Peyer's patch (tissue), 4 donors: ENCODE measurements at regions not wholly inside any gene's neighbourhood (a gene's known extent, or its start where the extent isn't known, plus 50 kb on each side); places are given as distances from the start of the nearest gene placed in this dataset.
A peak's percentile ranks its signal among the peaks of the same experiment; 100 is the strongest.

Experiments used
- DNase-seq, 3 donors: peaks; one replicate each; pipeline ENCODE4 v3.0.0-alpha.2; 2017 to 2019
- H3K27ac ChIP-seq, 4 donors: fragments of 200-600 bp; sonication (generic); one replicate each; pipeline ENCODE4 v1.5.1; 2016 to 2019
- H3K27me3 ChIP-seq, 2 donors: fragments of 200-600 bp; sonication (generic); one replicate each; pipeline ENCODE4 v1.5.1; 2019
- H3K36me3 ChIP-seq, 3 donors: fragments of 200-600 bp; sonication (generic); one replicate each; pipeline ENCODE4 v1.5.1; 2016 to 2019
- H3K4me1 ChIP-seq, 4 donors: fragments of 200-600 bp; sonication (generic); one replicate each; pipeline ENCODE4 v1.5.1; 2016 to 2019
- H3K4me3 ChIP-seq, 4 donors: fragments of 200-600 bp; sonication (generic); 1 replicate in 3 of 4; 2 replicates in 1 of 4; pipeline ENCODE4 v1.5.1; 2016 to 2019; ENCODE audit warnings: mild to moderate bottlenecking in 1 of 4
- H3K9me3 ChIP-seq, 4 donors: fragments of 200-600 bp; sonication (generic); one replicate each; pipeline ENCODE4 v1.5.1; 2016 to 2019; ENCODE audit warnings: mild to moderate bottlenecking in 1 of 4
- CTCF ChIP-seq, 6 experiments: fragments of 450-650 bp in 4 of 6; fragments of 200-600 bp in 2 of 6; sonication (generic) in 1 of 6; IDR thresholded peaks; one replicate each; pipeline ENCODE4 v1.5.1; 2017 to 2019; ENCODE audit warnings: antibody characterized with exemption in 6 of 6, mild to moderate bottlenecking in 3 of 6, moderate library complexity in 1 of 6
- POLR2A ChIP-seq, 2 donors: fragments of 450-650 bp; IDR thresholded peaks; one replicate each; pipeline ENCODE4 v1.5.1; 2017; ENCODE audit warnings: antibody characterized with exemption in 2 of 2, mild to moderate bottlenecking in 2 of 2, moderate library complexity in 2 of 2

GRCh38 chr13:99053636-99054233, 75.9 kb upstream of the DOCK9 start:
- no peak for DNase-seq
- no peaks in the 10 kb centered on the region for H3K36me3 ChIP-seq
- H3K4me3 ChIP-seq: no peak overlapping the region
- peaks cover 0 to 43% (median 2%) of the 10 kb centered on the region in 4 donors for H3K4me1 ChIP-seq
- no peaks in the 10 kb centered on the region for H3K9me3 ChIP-seq
- TF ChIP-seq POLR2A (IDR thresholded peaks at IDR 0.05): no peak
- TF ChIP-seq CTCF (IDR thresholded peaks at IDR 0.05): no peak
- no peaks in the 10 kb centered on the region for H3K27me3 ChIP-seq
- H3K27ac ChIP-seq: no peak overlapping the region

- H3K4me3 ChIP-seq: no peak overlapping the region
- H3K9me3 ChIP-seq: no peaks in the 10 kb centered on the region
- TF ChIP-seq CTCF (IDR thresholded peaks at IDR 0.05) (no peak), POLR2A (IDR thresholded peaks at IDR 0.05) (no peak)
- DNase-seq: no peak
- H3K27ac ChIP-seq: peak overlapping the region in 1 of 4 donors; percentile 25
- no peaks in the 10 kb centered on the region for H3K36me3 ChIP-seq
- peaks cover 0 to 43% (median 2%) of the 10 kb centered on the region in 4 donors for H3K4me1 ChIP-seq
- H3K27me3 ChIP-seq: no peaks in the 10 kb centered on the region
Observed at GRCh38 chr13:99055281-99055680, 77.4 kb upstream of the DOCK9 start.

- TF ChIP-seq POLR2A (IDR thresholded peaks at IDR 0.05) (no peak), CTCF (IDR thresholded peaks at IDR 0.05) (no peak)
- H3K9me3 ChIP-seq: no peaks in the 10 kb centered on the region
Observed at GRCh38 chr13:99055735-99056134, 77.9 kb upstream of the DOCK9 start.

GRCh38 chr13:99056381-99057014, 78.6 kb upstream of the DOCK9 start:
- TF ChIP-seq CTCF (IDR thresholded peaks at IDR 0.05): no peak
- TF ChIP-seq POLR2A (IDR thresholded peaks at IDR 0.05): no peak
- Histone ChIP-seq H3K27me3 (no peaks in the 10 kb centered on the region), H3K27ac (peak overlapping the region in 1 of 4 donors; percentile 46), H3K4me3 (no peak overlapping the region), H3K4me1 (peaks cover 0 to 36% (median 0%) of the 10 kb centered on the region in 4 donors), H3K36me3 (no peaks in the 10 kb centered on the region), H3K9me3 (no peaks in the 10 kb centered on the region)
- no peak for DNase-seq

More at GRCh38 chr13:99055735-99056134, 77.9 kb upstream of the DOCK9 start:
- Histone ChIP-seq H3K4me1 (peaks cover 0 to 43% (median 2%) of the 10 kb centered on the region in 4 donors), H3K27me3 (no peaks in the 10 kb centered on the region), H3K36me3 (no peaks in the 10 kb centered on the region), H3K27ac (peak overlapping the region in 1 of 4 donors; percentile 25), H3K4me3 (no peak overlapping the region)
- DNase-seq: no peak

GRCh38 chr13:99057310-99057975, 79.6 kb upstream of the DOCK9 start:
- H3K27ac ChIP-seq: no peak overlapping the region
- no peaks in the 10 kb centered on the region for H3K36me3 ChIP-seq
- no peaks in the 10 kb centered on the region for H3K9me3 ChIP-seq
- DNase-seq: no peak
- no peaks in the 10 kb centered on the region for H3K27me3 ChIP-seq
- no peak for TF ChIP-seq POLR2A (IDR thresholded peaks at IDR 0.05)
- no peak for TF ChIP-seq CTCF (IDR thresholded peaks at IDR 0.05)
- H3K4me1 ChIP-seq: peaks cover 0 to 35% (median 0%) of the 10 kb centered on the region in 4 donors
- H3K4me3 ChIP-seq: no peak overlapping the region
